ENCODE measurements at regions not wholly inside any gene's neighbourhood (a gene's known extent, or its start where the extent isn't known, plus 50 kb on each side); places are given as distances from the start of the nearest gene placed in this dataset.

DNA sequence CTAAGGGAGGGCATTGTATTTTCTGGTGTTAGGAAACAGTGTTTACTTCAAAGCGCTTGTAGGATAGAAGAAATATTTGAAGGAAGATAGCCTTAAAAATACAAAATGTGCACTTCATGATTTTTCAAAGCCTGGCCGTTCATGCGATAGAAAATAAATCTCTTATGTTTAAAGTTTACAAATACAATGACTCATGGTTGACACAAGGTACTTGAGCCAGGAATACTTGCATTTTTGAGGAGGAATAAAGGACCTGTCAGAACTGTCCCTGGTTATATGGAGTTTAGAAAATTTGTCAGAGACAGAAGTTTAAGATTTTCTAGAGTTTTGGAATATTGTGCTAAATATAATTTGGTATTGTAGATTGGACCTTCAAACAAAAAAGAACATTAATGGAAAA is 1223.2 kb upstream of the SLC10A2 start:
- in situ Hi-C loops (cut with MboI; ENCODE audit: low sequenced_read_pairs): no loop called here

DNA sequence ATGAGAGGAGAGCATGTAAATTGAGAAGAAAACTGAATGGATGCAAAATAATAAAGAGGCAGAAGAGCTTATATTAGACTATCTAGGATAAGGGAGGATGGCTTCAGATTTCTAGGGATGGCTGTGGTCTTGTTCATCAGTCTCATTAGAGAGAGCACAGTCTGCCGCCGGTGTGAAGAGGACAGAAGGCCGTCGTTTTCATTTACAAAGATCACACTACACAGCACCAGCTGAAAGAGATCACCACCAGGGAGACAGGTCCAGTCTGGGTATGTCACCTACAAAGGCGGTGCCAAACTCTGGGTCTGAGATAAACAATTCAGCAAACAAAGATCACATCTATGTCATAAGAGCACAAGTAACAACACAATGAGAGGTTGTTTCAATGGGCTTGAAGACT is 1222.3 kb upstream of the SLC10A2 start:
- in situ Hi-C loops (cut with MboI; ENCODE audit: low sequenced_read_pairs): no loop called here

DNA sequence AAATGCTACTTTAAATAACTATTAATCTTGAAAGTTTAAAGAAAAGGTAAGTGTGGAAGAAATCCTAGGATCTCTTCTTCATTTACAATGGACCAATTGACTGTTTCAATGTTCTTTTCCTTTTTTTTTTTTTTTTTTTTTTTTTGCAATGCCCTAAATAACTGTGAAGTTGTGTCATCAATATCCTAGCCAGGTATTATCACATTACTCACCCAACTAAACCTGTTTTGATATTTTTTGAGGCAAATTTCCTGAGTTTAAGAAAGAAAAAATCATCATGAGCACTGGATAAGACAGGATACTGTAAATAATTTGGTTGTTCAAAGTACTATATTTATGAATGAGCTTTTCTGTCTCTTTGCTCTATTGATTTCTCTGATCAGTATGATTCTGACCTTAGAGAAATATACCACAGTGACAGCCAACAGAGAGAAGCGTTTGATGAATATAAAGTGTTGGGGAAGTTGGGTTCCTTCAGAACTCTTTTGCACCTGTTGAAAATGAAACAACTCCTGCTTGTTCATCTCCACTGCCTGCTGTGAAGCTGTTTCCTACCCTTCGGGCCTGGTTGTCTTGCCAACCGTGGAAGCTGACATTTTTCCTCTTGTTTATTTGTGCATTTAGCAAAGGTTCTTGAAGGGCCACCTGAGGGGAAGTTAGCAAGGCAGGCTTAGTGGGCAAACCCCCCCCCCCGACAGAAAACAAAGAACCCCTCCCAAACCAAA is 1220.5 kb upstream of the SLC10A2 start:
- in situ Hi-C loops (cut with MboI; ENCODE audit: low sequenced_read_pairs): no loop called here

DNA sequence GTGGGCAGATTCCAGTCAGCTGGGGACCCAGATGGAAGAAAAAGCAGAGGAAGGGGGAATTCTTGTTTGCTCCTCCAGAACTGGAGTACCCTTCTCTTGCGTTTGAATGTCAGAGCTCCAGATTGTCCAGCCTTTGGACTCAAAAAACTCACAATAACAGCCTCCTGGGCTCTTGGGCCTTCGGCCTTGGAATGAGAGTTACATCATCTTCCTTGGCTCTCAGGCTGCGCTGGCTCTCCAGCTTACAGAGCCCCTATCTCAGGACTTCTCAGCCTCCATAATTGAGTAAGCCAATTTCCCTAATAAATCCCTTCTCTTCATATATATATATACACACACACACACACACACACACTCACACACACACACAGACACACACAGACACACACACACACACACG is 1215.7 kb upstream of the SLC10A2 start:
- in situ Hi-C loops (cut with MboI; ENCODE audit: low sequenced_read_pairs): no loop called here

DNA sequence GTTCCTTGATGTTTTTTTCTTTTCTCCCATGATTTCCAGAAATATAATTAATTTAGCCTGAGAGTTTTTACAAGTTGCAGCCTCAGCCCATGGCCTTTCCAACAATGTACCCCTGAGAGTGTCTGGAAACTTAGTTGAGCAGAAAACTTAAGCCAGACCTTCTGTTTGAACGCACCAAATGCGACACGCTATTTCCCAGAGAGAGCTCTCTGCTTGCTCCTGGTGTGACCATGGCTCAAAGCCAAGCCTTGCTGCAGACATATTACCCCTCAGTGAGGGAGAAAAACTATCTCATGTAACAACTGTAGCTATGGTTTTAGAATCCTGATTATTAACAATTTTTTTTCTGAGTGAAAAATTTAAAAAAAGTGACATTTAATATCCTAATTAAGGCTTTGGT is 1204.5 kb upstream of the SLC10A2 start:
- in situ Hi-C loops (cut with MboI; ENCODE audit: low sequenced_read_pairs): no loop called here

DNA sequence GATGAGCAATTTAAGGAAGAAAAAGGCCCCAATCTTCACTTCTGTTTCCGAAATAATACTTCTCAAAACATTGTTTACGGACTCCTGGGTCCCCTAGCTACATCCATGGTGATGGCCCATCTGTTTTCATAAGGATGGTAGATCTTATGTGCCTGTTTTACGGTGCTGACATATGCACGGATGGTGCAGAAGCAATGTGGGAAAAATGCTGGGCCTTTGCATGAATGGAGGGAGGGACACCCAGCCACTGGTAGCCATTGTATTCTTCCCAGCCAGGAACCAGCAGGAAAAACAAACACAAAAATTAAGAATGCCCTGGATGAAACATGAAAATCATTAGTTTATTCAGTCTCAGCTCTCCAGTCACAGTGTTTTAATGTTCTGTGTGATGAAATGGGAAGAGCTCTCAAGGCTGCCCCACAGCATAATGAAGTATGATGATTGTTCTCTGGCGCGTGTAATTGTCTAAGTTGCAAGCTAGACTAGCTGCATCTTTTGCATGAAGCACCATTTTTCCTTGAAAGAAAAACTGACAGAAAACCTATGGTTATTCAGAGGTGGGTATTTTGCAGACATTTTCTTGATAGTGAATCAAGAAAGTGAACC is 1201.1 kb upstream of the SLC10A2 start:
- in situ Hi-C loops (cut with MboI; ENCODE audit: low sequenced_read_pairs): no loop called here

DNA sequence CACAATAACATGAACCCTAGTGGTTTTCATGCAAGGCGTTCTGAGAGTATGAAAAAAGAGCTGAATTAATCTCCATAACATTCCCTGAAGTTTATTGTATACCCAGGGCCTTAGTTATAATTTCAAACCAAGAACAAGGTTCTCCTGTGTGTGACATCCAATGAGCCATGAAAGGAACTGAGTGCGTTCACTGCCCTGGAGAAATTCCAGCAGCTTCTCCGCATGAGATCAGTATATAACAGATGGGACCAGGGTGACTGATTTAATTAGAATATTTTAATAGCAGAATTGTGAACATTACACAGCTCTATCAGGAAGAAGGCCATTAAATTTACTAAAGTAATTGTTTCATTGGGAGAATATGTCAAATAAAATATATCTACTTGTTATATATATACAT is 1190.5 kb upstream of the SLC10A2 start:
- in situ Hi-C loops (cut with MboI; ENCODE audit: low sequenced_read_pairs): no loop called here

DNA sequence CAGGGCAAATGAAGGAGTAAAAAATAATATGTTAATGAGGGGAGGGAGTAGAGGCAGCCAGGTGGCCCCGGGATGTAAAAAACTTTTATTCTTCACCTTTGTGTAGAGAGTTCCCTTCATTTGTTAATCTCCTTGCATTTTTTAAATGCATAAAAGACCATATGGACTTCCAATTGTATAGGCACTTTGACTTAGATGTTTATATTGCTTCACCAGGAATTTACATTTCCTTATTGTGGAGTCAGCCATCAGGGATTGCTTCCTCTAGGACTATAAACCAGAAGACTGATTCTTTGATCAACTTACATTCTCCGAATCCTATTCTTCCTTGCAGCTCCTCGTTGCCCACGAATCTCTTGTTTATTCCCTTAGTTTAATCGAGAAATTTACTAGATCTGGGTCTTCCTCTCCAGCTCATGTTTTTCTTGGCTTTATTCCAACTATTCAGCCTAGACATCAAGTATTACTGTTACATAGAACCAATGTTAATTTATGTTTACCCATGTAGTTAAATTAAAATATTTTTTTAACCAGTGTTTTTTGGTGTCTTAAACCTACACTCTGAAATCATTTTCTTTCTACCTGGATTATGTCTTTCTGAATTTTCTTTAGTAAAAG is 1187.0 kb upstream of the SLC10A2 start:
- in situ Hi-C loops (cut with MboI; ENCODE audit: low sequenced_read_pairs): no loop called here

DNA sequence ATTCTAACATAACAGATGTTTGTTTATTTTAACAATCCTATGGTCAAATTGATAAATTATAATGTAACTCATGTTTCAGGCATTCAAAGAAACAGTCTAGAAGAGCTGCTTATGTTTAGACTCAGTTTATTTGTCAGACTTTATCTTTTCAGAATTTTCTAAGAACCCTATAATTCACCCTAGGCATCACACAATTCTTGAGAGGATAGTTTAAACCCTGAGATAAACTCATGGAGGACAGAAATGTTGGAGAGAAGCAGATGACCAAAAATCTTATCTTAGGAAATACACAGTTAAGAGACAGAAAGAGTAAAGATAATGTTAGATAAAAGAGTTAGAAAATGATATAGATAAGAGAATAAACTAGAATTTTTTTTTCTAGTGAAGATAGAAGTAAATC is 1185.7 kb upstream of the SLC10A2 start:
- in situ Hi-C loops (cut with MboI; ENCODE audit: low sequenced_read_pairs): no loop called here

DNA sequence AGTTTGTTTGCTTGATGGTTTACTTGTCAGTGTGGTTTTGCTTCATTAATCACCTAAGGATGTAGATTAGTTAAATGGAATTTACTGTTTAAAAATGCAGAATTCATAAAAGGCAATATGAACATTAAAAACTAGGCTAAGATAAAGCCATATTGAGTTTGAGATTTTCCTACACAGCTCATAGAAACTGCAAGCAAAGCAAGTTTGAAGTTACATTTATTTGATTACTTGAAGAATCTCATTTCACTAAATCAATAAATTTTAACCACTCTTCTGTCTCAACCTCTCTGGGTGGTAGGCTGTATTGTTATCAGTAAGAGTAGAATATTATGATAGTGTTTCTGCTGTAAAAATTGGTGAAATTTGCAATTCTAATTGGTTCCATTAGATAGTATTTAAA is 1180.7 kb upstream of the SLC10A2 start:
- in situ Hi-C loops (cut with MboI; ENCODE audit: low sequenced_read_pairs): no loop called here

DNA sequence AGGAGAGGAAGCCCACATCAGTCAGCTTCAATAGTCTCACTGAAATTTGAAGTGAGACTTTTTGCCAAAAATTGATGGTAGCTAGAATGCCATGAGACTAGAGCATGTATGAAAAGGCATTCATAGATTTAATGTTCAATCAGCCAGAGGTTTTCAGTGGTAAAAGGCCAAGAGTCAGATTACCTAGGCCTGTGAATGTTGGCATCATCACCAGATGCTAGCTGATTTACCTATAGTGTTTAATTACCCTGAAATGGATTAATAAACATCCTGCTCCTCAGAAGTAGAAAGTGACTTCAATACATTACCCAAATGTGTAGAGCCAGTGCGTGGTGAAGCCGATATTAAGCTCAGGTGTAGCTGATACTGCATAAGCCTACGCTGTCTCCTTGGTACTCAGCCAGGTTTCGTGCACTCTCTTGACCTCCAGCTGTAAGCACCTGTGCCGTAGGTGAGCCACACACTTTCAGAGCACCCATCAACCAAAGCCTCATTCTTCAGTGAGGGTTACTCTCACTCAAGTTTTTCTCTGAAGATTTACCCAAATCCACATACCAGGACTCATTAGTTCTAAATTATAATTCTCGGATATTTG is 1140.3 kb upstream of the SLC10A2 start:
- in situ Hi-C loops (cut with MboI; ENCODE audit: low sequenced_read_pairs): no loop called here

DNA sequence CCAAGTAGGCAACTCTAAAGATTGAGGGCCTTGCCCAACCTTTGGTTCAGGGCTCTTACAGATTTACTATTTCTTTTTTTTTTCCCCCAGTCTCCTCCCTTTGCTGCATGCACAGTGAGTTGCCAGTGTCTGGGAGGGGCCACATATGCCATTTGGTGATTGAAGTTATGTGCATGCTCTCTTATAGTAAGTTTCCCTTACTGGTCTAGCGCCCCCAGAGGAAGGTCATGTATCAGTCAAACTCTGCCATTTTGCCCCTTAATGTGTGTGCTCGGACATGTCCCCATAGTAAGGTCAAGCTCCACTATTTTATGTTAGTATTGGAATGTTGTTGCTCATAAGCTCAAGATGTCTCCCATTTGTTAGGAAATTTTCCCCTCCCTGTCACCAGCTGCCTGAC is 1138.0 kb upstream of the SLC10A2 start:
- in situ Hi-C loops (cut with MboI; ENCODE audit: low sequenced_read_pairs): no loop called here

DNA sequence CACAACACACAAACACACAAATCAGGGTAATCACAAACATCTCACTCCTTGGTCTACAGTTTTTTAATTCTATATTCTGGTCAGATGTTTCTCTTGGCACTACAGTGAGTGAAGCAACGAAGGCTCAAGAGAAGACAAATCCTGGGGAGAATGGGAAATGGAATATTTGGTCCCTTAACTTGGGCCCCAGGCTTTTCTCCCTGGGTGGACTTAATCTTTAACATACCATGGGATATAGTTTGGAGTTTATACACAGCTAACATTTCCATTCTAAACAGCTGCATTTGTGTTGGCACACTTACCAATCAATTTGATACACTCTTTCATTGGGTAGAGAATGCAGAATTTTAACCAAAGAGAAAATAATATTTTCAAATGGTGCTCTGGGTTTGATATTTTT is 1132.6 kb upstream of the SLC10A2 start:
- in situ Hi-C loops (cut with MboI; ENCODE audit: low sequenced_read_pairs): no loop called here

DNA sequence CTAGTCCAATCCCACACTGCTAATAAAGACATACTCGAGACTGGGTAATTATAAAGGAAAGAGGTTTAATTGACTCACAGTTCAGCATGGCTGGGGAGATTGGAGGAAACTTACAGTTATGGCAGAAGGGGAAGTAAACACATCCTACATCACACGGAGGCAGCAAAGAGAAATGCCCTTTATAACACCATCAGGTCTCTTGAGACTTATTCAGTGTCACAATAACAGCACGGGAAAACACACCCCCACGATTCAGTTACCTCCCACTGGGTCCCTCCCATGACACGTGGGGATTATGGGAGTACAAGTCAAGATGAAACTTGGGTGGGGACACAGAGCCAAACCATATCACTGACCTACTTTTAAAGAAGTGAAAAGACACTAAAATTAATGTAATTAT is 1130.4 kb upstream of the SLC10A2 start:
- in situ Hi-C loops (cut with MboI; ENCODE audit: low sequenced_read_pairs): no loop called here

DNA sequence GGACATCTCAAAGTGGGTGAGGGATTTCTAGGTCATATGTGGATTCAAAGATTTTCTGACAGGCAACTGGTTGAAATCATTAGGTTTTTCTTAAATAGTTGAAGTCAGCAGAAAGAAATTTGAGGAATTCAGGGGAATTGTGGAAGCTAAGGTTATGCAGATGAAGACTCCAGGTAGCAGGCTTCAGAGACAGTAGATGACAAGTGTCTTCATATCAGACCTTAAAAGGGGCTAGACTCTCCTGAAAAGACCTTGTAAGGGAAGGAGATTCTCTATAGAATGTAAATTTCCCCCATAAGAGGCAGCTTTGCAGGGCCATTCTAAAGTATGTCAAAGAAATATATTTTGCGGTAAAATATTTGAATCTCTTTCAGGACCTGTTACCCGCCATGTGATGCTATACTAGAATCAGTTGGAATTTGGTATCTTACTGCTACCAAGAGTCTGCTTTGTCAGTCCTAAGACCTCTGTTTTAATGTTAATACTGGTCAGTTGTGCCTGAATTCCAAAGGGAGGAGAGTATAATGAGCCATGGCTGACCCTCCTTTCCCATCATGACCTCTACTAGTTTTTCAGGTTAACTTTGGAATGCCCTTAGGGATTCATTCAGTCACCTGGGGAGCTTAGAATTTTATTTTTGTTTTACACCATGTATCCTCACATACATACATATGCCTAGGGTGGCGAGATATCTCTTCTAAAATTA is 1115.5 kb upstream of the SLC10A2 start:
- in situ Hi-C loops (cut with MboI; ENCODE audit: low sequenced_read_pairs): no loop called here

DNA sequence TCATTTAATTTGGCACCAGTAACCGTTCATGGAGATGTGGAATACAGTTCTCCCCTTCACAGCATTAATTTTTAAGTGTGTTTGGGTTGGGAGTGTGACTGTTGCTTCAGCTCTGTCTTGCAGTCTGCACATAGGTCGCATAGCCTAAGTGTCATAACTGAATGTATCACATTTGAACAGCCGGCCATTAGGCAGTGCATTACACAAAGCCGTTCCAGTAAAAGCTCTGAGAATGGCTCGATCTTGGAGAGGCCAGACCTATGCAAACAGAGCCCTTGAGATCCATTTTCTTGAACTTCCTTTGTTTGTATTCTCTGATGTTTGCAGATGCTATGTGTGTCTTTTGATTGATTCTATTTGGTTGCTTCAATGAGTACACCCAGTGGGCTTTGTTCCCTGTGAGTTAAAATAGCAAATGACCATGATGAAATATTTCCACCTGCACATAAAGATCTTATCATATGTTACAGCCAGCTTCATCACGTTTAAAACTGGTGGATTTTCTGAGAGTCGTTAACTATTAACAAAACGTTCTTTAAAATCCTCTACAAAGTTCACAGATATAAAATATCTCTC is 1104.9 kb upstream of the SLC10A2 start:
- in situ Hi-C loops (cut with MboI; ENCODE audit: low sequenced_read_pairs): no loop called here

DNA sequence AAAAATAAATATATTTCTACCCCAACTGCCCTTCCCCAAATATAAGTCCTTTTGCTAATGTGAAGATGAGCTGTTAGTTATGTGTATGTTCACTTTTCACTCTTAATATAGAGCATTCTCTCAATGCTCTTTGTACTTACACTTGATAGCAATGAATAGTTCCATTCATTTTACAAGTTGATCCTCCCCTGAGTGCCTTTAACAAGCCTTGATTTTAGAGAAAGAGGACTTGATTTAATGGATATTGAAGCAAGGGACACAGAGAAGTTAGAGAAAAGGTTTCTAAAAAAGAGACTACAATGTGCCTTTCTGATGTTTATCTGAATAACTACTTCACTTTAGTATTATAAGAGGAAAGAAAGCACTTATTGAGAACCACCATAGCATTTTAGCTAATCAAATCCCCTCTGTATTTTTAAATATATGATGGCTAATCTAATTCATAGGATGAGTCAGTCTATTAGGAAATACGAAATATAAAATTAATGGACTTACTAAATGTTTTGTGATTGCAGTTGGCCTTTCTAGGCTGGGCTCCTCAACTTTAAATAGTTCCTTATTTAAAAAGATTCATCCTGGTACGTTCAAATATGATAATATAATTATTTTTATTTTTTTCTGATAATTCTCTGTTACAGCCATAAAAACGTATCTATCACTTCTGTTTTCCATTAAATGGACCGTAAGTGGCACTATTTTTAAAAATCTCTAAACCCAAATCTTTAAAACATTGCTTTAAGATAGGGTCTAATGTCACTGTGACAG is 1097.8 kb upstream of the SLC10A2 start:
- in situ Hi-C loops (cut with MboI; ENCODE audit: low sequenced_read_pairs): no loop called here

DNA sequence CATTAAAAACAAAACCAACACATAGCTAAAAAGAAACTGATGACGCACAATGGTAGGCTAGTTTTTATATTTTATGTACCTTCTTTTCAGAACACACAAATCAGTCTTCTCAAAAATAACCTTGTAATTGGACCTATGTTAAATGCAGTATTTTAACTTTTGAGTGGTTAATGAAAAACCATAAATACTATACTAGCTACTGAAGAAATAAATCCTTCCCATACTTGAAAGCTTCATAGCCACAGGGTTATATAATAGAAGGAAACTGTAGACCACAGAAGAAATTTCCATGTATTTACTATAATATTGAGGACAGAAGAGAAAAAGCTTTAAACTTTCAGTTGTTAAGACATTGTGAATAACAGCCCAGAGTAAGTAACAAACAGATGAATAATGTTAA is 1094.3 kb upstream of the SLC10A2 start:
- in situ Hi-C loops (cut with MboI; ENCODE audit: low sequenced_read_pairs): no loop called here

DNA sequence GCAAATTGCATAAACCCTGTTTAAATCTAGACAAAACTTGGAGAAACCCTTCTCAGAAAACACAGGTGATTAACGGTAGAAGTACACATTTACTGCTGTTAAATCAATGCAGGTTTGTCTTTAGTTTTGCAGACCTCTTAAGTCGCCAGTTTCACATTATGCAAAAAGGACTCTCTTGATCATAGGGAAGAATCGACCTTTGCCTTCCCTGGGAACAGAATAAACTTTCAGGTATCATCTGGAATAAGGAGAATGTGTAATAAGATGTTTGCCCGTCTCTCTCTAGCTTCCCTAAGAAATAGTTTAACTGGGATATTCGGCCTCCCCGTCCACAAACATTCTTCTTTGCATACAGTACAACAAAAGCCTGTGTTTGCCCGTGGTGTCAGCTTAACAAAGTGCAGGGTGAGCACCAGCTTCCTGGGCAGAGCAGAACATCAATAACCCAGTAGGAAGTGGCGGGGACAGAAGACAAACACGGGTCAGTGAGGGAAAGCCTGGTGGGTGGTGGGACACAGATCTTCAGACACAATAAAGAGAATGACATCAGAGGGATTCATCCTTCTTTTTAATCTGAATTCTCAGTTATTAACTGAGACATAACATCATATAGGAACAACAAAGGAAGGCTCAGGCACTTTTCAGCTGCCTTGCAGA is 1077.7 kb upstream of the SLC10A2 start:
- in situ Hi-C loops (cut with MboI; ENCODE audit: low sequenced_read_pairs): no loop called here

DNA sequence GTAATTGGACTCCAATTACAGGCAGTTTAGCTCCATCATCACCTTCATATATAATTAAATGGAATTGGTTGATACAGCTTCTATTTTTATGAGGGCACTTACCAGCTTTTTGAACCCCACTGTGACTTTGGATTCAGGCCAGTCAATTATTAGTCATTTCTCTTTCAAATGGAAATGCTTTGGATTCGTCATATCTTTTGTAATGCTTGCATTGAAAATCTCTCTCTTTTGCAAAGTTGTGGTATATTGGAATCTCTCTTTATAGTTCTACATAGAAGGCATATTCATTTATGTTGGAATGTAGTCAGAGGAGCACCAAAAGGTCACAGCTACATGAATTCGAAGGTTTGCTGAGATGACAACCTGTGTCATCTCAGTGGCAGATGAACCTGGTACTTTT is 1074.3 kb upstream of the SLC10A2 start:
- in situ Hi-C loops (cut with MboI; ENCODE audit: low sequenced_read_pairs): no loop called here

Measured in HL-60/S4 (cell line).